ENCODE measurements at regions not wholly inside any gene's neighbourhood (a gene's known extent, or its start where the extent isn't known, plus 50 kb on each side); places are given as distances from the start of the nearest gene placed in this dataset.

- DNase-seq (ENCODE audit: low read depth, low spot score), result no peak
Observed at GRCh38 chr2:128736689-128737545, 418.2 kb upstream of the HS6ST1 start.

DNA sequence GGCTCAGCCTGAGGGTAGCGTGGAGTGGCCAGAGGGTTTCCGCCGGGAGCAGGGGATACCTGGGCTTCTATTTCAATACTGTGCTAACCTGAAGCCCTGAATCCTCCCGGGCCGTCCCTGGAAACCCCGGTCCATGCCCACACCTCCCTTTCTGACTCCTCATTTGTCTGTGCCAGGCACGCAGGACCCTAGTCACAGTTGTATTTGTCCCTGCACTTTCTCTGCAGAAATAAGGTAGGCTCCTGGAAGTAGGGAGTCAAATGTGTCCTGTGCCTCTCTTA is 418.8 kb upstream of the HS6ST1 start:
- no peak for DNase-seq (ENCODE audit: low read depth, low spot score)

- DNase-seq (ENCODE audit: low read depth, low spot score), result no peak
Observed at GRCh38 chr2:128738446-128739110, 419.9 kb upstream of the HS6ST1 start.

DNA sequence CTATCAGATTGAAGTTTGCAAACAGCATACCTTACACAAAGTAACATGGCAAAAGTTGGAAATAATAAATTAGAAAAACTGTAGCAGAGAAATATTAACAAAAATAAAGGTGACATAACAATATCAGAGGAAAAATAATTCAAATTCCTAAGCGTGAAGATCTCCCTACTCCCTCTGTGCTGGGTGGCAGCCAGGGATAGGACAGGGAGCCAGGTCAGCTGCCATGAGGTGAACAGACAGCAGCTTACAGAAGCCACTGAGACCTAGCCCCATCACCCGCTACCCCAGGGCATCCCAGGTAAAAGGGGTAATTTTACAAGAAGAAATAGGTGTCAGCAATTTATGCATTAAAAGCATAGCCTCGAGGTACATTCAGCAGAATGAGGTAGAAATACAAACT is 423.8 kb upstream of the HS6ST1 start:
- DNase-seq (ENCODE audit: low read depth, low spot score), result no peak

DNA sequence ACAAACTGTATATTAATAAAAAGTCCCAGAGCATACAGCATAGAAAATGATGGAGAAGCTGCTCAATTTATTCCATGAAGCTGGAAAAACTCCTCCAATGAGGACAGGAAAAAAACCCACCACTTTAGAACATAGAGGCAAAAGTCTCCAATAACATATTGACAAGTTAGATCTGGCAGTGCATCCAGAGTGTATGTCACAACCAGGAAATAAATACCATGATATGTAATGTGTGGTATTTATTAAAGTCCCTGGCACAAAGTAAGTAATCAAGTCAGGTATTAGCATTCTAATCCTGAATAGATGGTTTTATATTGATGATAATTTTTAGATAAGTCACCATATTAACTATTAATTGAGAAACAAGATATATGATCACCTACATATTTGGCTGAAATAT is 427.3 kb upstream of the HS6ST1 start:
- no peak for DNase-seq (ENCODE audit: low read depth, low spot score)

GRCh38 chr2:128746356-128746755 is 427.7 kb upstream of the HS6ST1 start:
- no peak for DNase-seq (ENCODE audit: low read depth, low spot score)

GRCh38 chr2:128748336-128748735 is 429.7 kb upstream of the HS6ST1 start:
- no peak for DNase-seq (ENCODE audit: low read depth, low spot score)

GRCh38 chr2:128748835-128749605 is 430.4 kb upstream of the HS6ST1 start:
- no peak for DNase-seq (ENCODE audit: low read depth, low spot score)

DNA sequence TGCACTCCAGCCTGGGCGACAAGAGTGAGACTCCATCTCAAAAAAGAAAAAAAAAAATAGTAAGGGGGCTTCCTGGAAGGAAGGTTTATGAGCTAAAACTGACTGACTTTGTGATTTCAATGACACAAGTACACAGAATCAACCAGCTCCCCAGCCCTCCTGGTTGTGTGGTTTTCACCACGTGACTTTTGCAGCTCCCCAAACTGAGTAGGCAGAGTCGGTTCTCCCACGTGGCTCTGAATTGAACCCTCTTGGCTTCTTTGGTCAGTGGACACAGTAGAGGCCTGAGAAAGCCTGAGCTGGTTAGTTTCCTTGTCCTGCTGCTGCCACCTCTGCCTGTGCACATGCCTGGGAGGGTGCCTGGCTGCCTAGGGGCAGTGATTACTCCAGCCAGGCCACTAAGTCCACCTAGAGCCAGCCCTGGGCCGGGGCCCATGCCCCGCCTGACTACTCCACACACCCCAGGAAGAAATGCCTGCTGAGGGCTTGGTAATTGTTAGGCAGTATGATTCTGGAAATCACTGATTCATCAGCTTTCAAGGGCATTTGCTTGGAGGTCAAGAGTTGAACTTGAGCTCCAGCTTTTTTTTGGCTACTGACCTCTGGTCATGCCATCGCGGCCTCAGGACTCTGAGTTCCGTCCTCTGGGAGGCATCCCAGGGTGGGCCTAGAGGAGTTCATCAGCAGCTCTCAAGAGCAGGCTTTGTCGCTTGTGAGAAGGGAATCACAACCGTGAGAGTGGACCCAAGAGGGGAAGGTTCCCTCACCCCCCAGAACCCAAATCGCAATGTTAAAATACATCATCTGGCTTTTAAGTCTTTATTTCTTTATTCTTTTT is 431.9 kb upstream of the HS6ST1 start:
- no peak for DNase-seq (ENCODE audit: low read depth, low spot score)

DNA sequence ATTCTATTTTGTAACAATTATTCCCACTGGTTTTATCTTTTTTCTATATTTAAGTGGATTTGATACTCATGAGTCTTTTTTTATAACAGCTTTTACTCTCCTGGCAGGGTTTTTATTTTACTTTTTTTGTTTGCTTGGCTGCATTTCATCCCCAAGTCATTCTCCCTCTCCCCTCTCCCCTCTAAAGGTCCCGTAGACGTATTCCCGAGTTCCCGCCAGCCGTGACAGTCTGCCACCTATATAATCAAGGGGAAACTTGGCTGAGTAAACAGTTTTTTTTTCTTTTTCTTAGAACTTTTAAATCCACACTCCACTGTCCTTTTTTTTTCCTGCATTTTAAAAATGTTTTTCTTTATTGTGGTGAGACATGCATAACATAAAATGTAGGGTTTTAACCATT is 433.1 kb upstream of the HS6ST1 start:
- DNase-seq (ENCODE audit: low read depth, low spot score), result no peak

DNA sequence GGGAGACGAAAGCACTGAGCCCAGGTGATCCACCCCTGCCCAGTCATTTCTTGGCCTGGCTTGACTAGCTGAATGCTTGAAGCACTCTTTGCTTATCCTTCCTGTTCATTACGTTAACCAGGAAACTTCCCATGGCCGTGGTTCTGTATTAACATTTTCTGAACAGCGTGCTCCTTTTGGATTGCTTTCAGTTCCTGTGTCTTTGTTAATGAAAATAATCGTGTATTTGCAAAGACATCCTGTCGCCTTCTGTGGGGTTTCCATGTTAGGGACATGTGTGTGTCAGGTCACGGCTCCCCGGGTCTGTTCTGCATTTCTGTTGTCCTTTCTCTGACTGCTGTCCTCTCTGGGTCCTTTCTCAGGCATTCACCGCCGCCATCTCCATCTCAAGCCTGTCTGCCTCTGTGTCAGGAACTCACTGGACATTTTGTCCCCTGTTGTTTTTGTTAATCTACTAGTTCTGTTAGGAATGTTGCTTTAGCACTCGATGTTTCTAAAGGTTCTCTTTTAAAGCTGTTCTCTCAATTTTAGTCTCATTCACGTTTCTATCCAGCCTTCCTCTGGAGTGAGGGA is 434.1 kb upstream of the HS6ST1 start:
- DNase-seq (ENCODE audit: low read depth, low spot score), result no peak

DNA sequence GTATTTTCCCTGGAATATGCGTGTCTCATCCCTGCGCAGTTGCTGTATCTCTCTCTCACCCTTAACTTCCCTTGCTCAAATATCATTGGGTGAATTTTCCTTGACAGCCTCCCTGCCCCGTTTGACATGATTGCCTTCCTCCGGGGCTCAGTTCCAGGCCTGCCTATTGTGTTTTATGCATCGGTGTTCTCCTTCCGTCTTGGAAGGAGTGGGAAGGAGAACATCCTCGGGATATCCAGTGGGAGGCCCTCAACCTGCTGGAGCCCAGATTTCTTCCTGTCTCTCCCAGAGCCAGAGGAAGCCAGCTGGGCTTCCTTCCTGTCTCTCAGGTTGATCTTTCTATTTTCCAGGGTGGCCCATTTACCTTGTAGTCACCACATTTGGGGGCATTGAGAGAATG is 434.7 kb upstream of the HS6ST1 start:
- no peak for DNase-seq (ENCODE audit: low read depth, low spot score)

- DNase-seq (ENCODE audit: low read depth, low spot score), result no peak
Observed at GRCh38 chr2:128753800-128754199, 435.1 kb upstream of the HS6ST1 start.

DNA sequence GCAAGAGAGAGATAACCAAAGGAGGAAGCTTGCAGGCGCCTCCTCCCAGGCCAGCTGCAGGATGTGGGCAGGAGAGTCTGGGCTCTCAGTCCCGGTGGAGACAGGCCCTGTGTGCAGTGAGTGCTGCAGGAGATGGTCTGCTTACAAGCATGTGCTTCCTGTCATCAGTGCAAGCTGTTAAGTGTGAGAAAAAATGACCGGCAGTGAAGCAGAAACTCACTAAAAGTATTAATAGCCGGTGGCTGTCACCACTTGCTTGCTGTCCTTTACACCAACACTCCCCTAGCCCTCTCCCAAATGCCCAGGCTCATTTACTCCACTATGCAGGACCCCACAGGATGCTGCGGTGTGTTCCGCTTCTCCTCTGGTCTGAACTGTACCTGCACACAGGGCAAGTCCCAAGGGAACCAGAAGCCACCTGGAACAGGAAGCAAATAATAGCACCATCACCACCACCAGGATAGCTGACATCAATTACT is 435.6 kb upstream of the HS6ST1 start:
- no peak for DNase-seq (ENCODE audit: low read depth, low spot score)

GRCh38 chr2:128755695-128756364 is 437.2 kb upstream of the HS6ST1 start:
- DNase-seq (ENCODE audit: low read depth, low spot score), result no peak

- no peak for DNase-seq (ENCODE audit: low read depth, low spot score)
Observed at GRCh38 chr2:128756365-128756717, 437.7 kb upstream of the HS6ST1 start.

GRCh38 chr2:128765811-128766210 is 447.1 kb upstream of the HS6ST1 start:
- DNase-seq (ENCODE audit: low read depth, low spot score), result no peak

GRCh38 chr2:128768041-128768440 is 449.4 kb upstream of the HS6ST1 start:
- DNase-seq (ENCODE audit: low read depth, low spot score), result no peak

- DNase-seq (ENCODE audit: low read depth, low spot score), result no peak
Observed at GRCh38 chr2:128769457-128770142, 450.9 kb upstream of the HS6ST1 start.
